HepG2 (cell line): ENCODE measurements at regions not wholly inside any gene's neighbourhood (a gene's known extent, or its start where the extent isn't known, plus 50 kb on each side); places are given as distances from the start of the nearest gene placed in this dataset.
"Not testable (repeated sequence)": the region's sequence is repeated elsewhere in the genome, so short reads cannot be mapped to it uniquely, and the experiment has no call there.

Experiments
- FOSL1 ChIP-seq: sonication (generic); formaldehyde crosslinking; IDR thresholded peaks from 2 replicates; pipeline ENCODE4 v1.9.0; 2021; ENCODE audit warnings: missing genetic modification reagents, borderline replicate concordance
- SMAD1 ChIP-seq: sonication (generic); formaldehyde crosslinking; IDR thresholded peaks from 2 replicates; pipeline ENCODE4 v1.4.0; 2020; ENCODE audit warnings: missing genetic modification reagents, low read depth, mild to moderate bottlenecking, borderline replicate concordance
- TF ChIP-seq, protein P1 (sequence below): sonication (generic); formaldehyde crosslinking; IDR thresholded peaks from 2 replicates; pipeline ENCODE4 v1.5.0; 2020; ENCODE audit warnings: mild to moderate bottlenecking, missing genetic modification reagents, moderate library complexity

- TF ChIP-seq, protein P1, sequence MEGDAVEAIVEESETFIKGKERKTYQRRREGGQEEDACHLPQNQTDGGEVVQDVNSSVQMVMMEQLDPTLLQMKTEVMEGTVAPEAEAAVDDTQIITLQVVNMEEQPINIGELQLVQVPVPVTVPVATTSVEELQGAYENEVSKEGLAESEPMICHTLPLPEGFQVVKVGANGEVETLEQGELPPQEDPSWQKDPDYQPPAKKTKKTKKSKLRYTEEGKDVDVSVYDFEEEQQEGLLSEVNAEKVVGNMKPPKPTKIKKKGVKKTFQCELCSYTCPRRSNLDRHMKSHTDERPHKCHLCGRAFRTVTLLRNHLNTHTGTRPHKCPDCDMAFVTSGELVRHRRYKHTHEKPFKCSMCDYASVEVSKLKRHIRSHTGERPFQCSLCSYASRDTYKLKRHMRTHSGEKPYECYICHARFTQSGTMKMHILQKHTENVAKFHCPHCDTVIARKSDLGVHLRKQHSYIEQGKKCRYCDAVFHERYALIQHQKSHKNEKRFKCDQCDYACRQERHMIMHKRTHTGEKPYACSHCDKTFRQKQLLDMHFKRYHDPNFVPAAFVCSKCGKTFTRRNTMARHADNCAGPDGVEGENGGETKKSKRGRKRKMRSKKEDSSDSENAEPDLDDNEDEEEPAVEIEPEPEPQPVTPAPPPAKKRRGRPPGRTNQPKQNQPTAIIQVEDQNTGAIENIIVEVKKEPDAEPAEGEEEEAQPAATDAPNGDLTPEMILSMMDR (CRISPR knock-in tag), result not testable (repeated sequence)
- not testable (repeated sequence) for TF ChIP-seq SMAD1, FOSL1 (CRISPR knock-in tag)
Observed at GRCh38 chr3:75579091-75579490, 85.0 kb upstream of the FRG2C start.
